Mesenchymal stem cell (in vitro differentiated cells and primary cell): ENCODE measurements at regions not wholly inside any gene's neighbourhood (a gene's known extent, or its start where the extent isn't known, plus 50 kb on each side); places are given as distances from the start of the nearest gene placed in this dataset.
A peak's percentile ranks its signal among the peaks of the same experiment; 100 is the strongest.

ENCODE experiments used
- DNase-seq: peaks from one replicate; pipeline ENCODE4 v3.0.0-alpha.2; 2013
- H2AFZ ChIP-seq: one replicate; pipeline ENCODE4 v1.6.1; 2013; ENCODE audit warnings: low read depth, mild to moderate bottlenecking, control low read depth, inconsistent platforms, low read length, moderate library complexity
- H2AK5ac ChIP-seq: 2 replicates; pipeline ENCODE4 v1.6.1; 2013; ENCODE audit warnings: low read length, moderate library complexity, mild to moderate bottlenecking, inconsistent platforms; ENCODE audit not compliant: severe bottlenecking
- H2BK120ac ChIP-seq: one replicate; pipeline ENCODE4 v1.6.1; 2013; ENCODE audit warnings: low read depth, mild to moderate bottlenecking, inconsistent platforms, low read length, moderate library complexity
- H2BK12ac ChIP-seq, 2 experiments: one replicate each; pipeline ENCODE4 v1.6.1; 2013; ENCODE audit warnings: inconsistent platforms in 2 of 2, low read length in 2 of 2, mild to moderate bottlenecking in 2 of 2, moderate library complexity in 2 of 2, control low read depth in 1 of 2
- H2BK15ac ChIP-seq: one replicate; pipeline ENCODE4 v1.6.1; 2013; ENCODE audit warnings: mild to moderate bottlenecking, low read depth, inconsistent platforms; ENCODE audit not compliant: poor library complexity, severe bottlenecking
- H2BK5ac ChIP-seq: 2 replicates; pipeline ENCODE4 v1.6.1; 2013; ENCODE audit warnings: low read depth, mild to moderate bottlenecking, low read length, control low read depth, inconsistent platforms; ENCODE audit not compliant: poor library complexity, severe bottlenecking
- H3K14ac ChIP-seq, 2 experiments: one replicate each; pipeline ENCODE4 v1.6.1; 2013; ENCODE audit warnings: inconsistent platforms in 2 of 2, low read length in 2 of 2, control low read depth in 1 of 2, mild to moderate bottlenecking in 1 of 2, moderate library complexity in 1 of 2
- H3K18ac ChIP-seq, 2 experiments: one replicate each; pipeline ENCODE4 v1.6.1; 2013; ENCODE audit warnings: inconsistent platforms in 2 of 2, low read length in 2 of 2, control low read depth in 1 of 2, low read depth in 1 of 2, mild to moderate bottlenecking in 1 of 2
- H3K23ac ChIP-seq, 2 experiments: one replicate each; pipeline ENCODE4 v1.6.1; 2013; ENCODE audit warnings: inconsistent platforms in 2 of 2, low read length in 2 of 2, mild to moderate bottlenecking in 2 of 2, moderate library complexity in 2 of 2, control low read depth in 1 of 2
- H3K27ac ChIP-seq: 2 replicates; pipeline ENCODE4 v1.5.1; 2013; ENCODE audit warnings: mild to moderate bottlenecking, moderate library complexity, low read length, control low read depth, inconsistent platforms; ENCODE audit not compliant: poor library complexity, severe bottlenecking
- H3K27me3 ChIP-seq, 2 experiments: 2 replicates each; pipeline versions ENCODE4 v1.6.1 to v1.7.0; 2013; ENCODE audit warnings: low read length in 2 of 2, mild to moderate bottlenecking in 2 of 2, moderate library complexity in 2 of 2, control low read depth in 1 of 2, inconsistent platforms in 1 of 2; ENCODE audit not compliant: control insufficient read depth in 1 of 2, insufficient read depth in 1 of 2
- H3K36me3 ChIP-seq, 2 experiments: 2 replicates each; pipeline versions ENCODE4 v1.6.1 to v1.7.0; 2013; ENCODE audit warnings: low read length in 2 of 2, control low read depth in 1 of 2, inconsistent platforms in 1 of 2, low read depth in 1 of 2, mild to moderate bottlenecking in 1 of 2; ENCODE audit not compliant: insufficient read depth in 2 of 2, control insufficient read depth in 1 of 2
- H3K4ac ChIP-seq, 2 experiments: one replicate each; pipeline ENCODE4 v1.6.1; 2013; ENCODE audit warnings: inconsistent platforms in 2 of 2, low read length in 2 of 2, mild to moderate bottlenecking in 2 of 2, moderate library complexity in 2 of 2, control low read depth in 1 of 2, low read depth in 1 of 2
- H3K4me1 ChIP-seq: 2 replicates; pipeline ENCODE4 v1.6.1; 2013; ENCODE audit warnings: low read depth, low read length, control low read depth; ENCODE audit not compliant: control insufficient read depth, insufficient read depth
- H3K4me2 ChIP-seq: 2 replicates; pipeline ENCODE4 v1.6.1; 2013; ENCODE audit warnings: low read length, mild to moderate bottlenecking, inconsistent platforms; ENCODE audit not compliant: poor library complexity, severe bottlenecking
- H3K4me3 ChIP-seq, 2 experiments: 2 replicates each; pipeline versions ENCODE4 v1.5.1 to v1.7.0; 2013; ENCODE audit warnings: low read length in 2 of 2, mild to moderate bottlenecking in 2 of 2, control low read depth in 1 of 2, low read depth in 1 of 2; ENCODE audit not compliant: insufficient read depth in 1 of 2
- H3K79me1 ChIP-seq: replicated peaks from 2 replicates; pipeline ENCODE4 v1.6.1; 2013; ENCODE audit warnings: mild to moderate bottlenecking, control low read depth, low read length, inconsistent platforms; ENCODE audit not compliant: poor library complexity, severe bottlenecking
- H3K9ac ChIP-seq: 2 replicates; pipeline ENCODE4 v1.7.0; 2013; ENCODE audit warnings: mild to moderate bottlenecking, low read length, moderate library complexity
- H3K9me3 ChIP-seq: 2 replicates; pipeline ENCODE4 v1.7.0; 2013; ENCODE audit warnings: mild to moderate bottlenecking, low read length; ENCODE audit not compliant: control insufficient read depth
- H4K8ac ChIP-seq: one replicate; pipeline ENCODE4 v1.6.1; 2013; ENCODE audit warnings: inconsistent platforms, mild to moderate bottlenecking, low read length, moderate library complexity
- H4K91ac ChIP-seq: one replicate; pipeline ENCODE4 v1.6.1; 2013; ENCODE audit warnings: mild to moderate bottlenecking, low read length, inconsistent platforms
- WGBS: methylation state at CpG from one replicate; pipeline ENCODE4 v1.1.7; 2013; ENCODE audit warnings: mixed read lengths; 5-methylcytosine and 5-hydroxymethylcytosine counted together

DNA sequence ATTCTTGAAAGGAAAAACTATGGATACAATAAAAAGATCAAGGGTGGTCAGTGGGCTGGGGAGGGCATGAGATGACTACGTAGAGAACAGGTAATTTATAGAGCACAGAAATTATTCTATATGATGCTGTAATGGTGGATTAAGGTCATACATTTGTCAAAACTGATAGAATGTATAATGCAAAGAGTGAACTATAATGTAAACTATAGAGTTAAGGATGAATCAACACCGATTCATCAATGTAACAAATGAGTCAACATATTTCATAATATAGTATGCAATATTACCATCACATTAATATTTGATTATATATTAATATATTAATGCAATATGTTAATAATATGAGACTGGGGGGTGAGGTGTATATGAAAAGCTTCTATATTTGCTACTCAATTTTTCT, 555.6 kb upstream of the POT1 start:
- Histone ChIP-seq H3K4me2 (no peak overlapping the region), H3K9me3 (no peaks in the 10 kb centered on the region), H2BK15ac (no peak overlapping the region), H3K23ac (no peak overlapping the region), H3K4me3 (no peak overlapping the region), H3K27me3 (no peaks in the 10 kb centered on the region), H4K91ac (no peak overlapping the region), H3K14ac (no peak overlapping the region), H2BK5ac (no peak overlapping the region), H2AFZ (no peak overlapping the region), H3K36me3 (no peaks in the 10 kb centered on the region), H3K18ac (no peak overlapping the region), H2BK12ac (no peak overlapping the region), H3K4me1 (no peaks in the 10 kb centered on the region), H3K79me1 (no peaks in the 10 kb centered on the region), H4K8ac (no peak overlapping the region), H2AK5ac (no peak overlapping the region), H2BK120ac (no peak overlapping the region), H3K4ac (no peak overlapping the region), H3K27ac (no peak overlapping the region), H3K9ac (no peak overlapping the region)
- WGBS, result 100% methylated on average over 1 of the region's 2 CpGs
- DNase-seq, result no peak

DNA sequence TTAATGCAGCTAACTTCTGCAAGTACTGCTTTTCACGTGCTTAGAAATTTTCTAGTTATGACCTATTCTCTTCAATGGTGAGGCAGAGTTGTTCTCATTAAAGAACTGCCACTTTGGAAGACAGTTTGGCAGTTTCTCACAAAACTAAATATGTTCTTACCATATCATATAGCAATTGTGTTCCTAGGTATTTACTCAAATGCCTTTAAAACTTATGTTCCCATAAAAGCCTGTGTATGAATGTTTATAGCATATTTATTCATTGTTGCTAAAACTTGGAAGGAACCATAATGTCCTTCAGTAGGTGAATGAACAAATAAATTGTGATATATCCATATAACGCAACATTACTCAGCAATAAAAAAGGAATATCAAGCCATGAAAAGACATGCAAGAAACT, 555.1 kb upstream of the POT1 start:
- DNase-seq, result no peak
- no peak overlapping the region for H2BK15ac ChIP-seq
- H3K4me1 ChIP-seq, result no peaks in the 10 kb centered on the region
- no peak overlapping the region for H3K4ac ChIP-seq
- no peak overlapping the region for H3K14ac ChIP-seq
- no peaks in the 10 kb centered on the region for H3K79me1 ChIP-seq
- H3K27me3 ChIP-seq, result no peaks in the 10 kb centered on the region
- H3K4me2 ChIP-seq, result no peak overlapping the region
- no peak overlapping the region for H4K91ac ChIP-seq
- no peak overlapping the region for H4K8ac ChIP-seq
- H3K9ac ChIP-seq, result no peak overlapping the region
- no peak overlapping the region for H2AFZ ChIP-seq
- no peaks in the 10 kb centered on the region for H3K36me3 ChIP-seq
- no peak overlapping the region for H2BK12ac ChIP-seq
- no peak overlapping the region for H3K23ac ChIP-seq
- no peak overlapping the region for H2BK120ac ChIP-seq
- no peak overlapping the region for H2BK5ac ChIP-seq
- H3K9me3 ChIP-seq, result no peaks in the 10 kb centered on the region
- H2AK5ac ChIP-seq, result no peak overlapping the region
- H3K27ac ChIP-seq, result no peak overlapping the region
- H3K18ac ChIP-seq, result no peak overlapping the region
- 100% methylated on average over 1 of the region's 2 CpGs for WGBS
- H3K4me3 ChIP-seq, result no peak overlapping the region

DNA sequence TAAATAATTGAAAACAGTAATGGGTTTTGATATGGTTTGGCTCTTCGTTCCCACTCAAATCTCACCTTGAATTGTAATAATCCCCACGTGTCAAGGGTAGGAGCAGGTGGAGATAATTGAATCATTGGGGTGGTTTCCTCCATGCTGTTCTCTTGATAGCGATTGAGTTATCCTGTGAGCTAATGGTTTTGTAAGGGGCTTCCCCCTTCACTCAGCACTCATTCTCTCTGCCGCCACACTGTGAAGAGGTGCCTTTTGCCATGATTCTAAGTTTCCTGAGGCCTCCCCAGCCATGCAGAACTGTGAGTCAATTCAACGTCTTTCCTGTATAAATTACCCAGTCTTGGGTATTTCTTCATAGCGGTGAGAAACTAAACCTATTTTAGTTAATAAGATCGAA, 551.7 kb upstream of the POT1 start:
- Histone ChIP-seq H4K8ac (no peak overlapping the region), H2BK15ac (no peak overlapping the region), H2AFZ (no peak overlapping the region), H3K27ac (no peak overlapping the region), H3K18ac (no peak overlapping the region), H3K23ac (no peak overlapping the region), H3K14ac (no peak overlapping the region), H3K9ac (no peak overlapping the region), H2BK5ac (no peak overlapping the region), H3K9me3 (no peaks in the 10 kb centered on the region), H3K4me2 (no peak overlapping the region), H2BK12ac (no peak overlapping the region), H3K79me1 (no peaks in the 10 kb centered on the region), H4K91ac (no peak overlapping the region), H2BK120ac (no peak overlapping the region), H3K4ac (no peak overlapping the region), H3K36me3 (no peaks in the 10 kb centered on the region), H2AK5ac (no peak overlapping the region), H3K27me3 (no peaks in the 10 kb centered on the region), H3K4me3 (no peak overlapping the region), H3K4me1 (no peaks in the 10 kb centered on the region)
- 92% methylated on average over 3 of the region's 7 CpGs for WGBS
- no peak for DNase-seq

DNA sequence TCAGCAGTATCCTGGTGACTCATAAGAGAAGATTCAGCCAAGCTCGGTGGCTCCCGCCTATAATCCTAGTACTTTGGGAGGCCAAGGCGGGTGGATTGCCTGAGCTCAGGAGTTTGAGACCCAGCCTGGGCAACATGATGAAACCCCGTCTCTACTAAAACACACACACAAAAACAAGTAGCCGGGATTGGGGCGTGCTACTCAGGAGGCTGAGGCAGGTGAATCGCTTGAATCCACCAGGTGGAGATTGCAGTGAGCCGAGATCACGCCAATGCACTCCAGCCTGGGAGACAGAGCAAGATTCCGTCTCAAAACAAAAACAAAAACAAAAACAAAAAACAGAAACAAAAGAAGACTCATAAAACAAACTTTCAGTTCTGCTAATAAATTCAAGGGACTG, 551.1 kb upstream of the POT1 start:
- Histone ChIP-seq H2BK15ac (no peak overlapping the region), H3K27ac (no peak overlapping the region), H3K18ac (no peak overlapping the region), H3K4me3 (no peak overlapping the region), H2AK5ac (no peak overlapping the region), H3K36me3 (no peaks in the 10 kb centered on the region), H4K8ac (no peak overlapping the region), H3K4ac (peak overlapping the region in 1 of 2 experiments; percentile 73), H2AFZ (peak overlapping the region; percentile 51), H3K23ac (no peak overlapping the region), H2BK5ac (no peak overlapping the region), H3K79me1 (no peaks in the 10 kb centered on the region), H3K4me1 (no peaks in the 10 kb centered on the region), H3K9ac (no peak overlapping the region), H3K9me3 (no peaks in the 10 kb centered on the region), H4K91ac (no peak overlapping the region), H2BK120ac (no peak overlapping the region), H3K27me3 (no peaks in the 10 kb centered on the region), H3K14ac (no peak overlapping the region), H3K4me2 (no peak overlapping the region), H2BK12ac (no peak overlapping the region)
- 97% methylated on average over 10 of the region's 10 CpGs for WGBS
- no peak for DNase-seq
